HFF-Myc (cell line): ENCODE measurements at regions not wholly inside any gene's neighbourhood (a gene's known extent, or its start where the extent isn't known, plus 50 kb on each side); places are given as distances from the start of the nearest gene placed in this dataset.

ENCODE experiments used
- DNase-seq: peaks from one replicate; pipeline ENCODE4 v3.0.0-alpha.2; 2011; ENCODE audit warnings: low read depth; ENCODE audit errors: extremely low read depth
- H3K4me3 ChIP-seq: replicated peaks from 2 replicates; pipeline ENCODE4 v1.5.1; 2011; ENCODE audit warnings: low read depth, mild to moderate bottlenecking, control low read depth, low read length
- TF ChIP-seq, protein P1 (sequence below): IDR thresholded peaks from 2 replicates; pipeline ENCODE4 v1.5.1; 2012; ENCODE audit warnings: mild to moderate bottlenecking, low read depth, low read length, control low read depth; ENCODE audit errors: missing control alignments

DNA sequence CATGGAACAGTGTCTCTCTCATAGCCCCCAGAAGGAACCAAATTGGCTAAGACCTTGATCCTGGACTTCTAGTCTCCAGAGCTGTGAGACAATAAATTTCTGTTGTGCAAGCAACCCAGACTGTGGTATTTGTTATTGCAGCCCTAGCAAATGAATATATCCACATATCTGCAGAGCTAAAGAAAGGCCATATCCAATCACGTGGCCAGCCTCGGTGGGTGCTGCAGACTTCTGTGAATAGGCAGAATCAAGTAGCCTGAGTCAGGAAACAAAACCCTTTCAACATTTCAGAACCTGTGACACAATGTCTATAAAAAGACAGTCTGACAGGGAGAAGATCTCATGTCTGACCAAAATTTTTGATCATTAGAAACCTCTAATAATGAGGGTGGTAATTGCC lies 71.0 kb upstream of the CPM start:
- H3K4me3 ChIP-seq, result no peak overlapping the region
- no peak for DNase-seq
- TF ChIP-seq, protein P1, sequence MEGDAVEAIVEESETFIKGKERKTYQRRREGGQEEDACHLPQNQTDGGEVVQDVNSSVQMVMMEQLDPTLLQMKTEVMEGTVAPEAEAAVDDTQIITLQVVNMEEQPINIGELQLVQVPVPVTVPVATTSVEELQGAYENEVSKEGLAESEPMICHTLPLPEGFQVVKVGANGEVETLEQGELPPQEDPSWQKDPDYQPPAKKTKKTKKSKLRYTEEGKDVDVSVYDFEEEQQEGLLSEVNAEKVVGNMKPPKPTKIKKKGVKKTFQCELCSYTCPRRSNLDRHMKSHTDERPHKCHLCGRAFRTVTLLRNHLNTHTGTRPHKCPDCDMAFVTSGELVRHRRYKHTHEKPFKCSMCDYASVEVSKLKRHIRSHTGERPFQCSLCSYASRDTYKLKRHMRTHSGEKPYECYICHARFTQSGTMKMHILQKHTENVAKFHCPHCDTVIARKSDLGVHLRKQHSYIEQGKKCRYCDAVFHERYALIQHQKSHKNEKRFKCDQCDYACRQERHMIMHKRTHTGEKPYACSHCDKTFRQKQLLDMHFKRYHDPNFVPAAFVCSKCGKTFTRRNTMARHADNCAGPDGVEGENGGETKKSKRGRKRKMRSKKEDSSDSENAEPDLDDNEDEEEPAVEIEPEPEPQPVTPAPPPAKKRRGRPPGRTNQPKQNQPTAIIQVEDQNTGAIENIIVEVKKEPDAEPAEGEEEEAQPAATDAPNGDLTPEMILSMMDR, result no peak

DNA sequence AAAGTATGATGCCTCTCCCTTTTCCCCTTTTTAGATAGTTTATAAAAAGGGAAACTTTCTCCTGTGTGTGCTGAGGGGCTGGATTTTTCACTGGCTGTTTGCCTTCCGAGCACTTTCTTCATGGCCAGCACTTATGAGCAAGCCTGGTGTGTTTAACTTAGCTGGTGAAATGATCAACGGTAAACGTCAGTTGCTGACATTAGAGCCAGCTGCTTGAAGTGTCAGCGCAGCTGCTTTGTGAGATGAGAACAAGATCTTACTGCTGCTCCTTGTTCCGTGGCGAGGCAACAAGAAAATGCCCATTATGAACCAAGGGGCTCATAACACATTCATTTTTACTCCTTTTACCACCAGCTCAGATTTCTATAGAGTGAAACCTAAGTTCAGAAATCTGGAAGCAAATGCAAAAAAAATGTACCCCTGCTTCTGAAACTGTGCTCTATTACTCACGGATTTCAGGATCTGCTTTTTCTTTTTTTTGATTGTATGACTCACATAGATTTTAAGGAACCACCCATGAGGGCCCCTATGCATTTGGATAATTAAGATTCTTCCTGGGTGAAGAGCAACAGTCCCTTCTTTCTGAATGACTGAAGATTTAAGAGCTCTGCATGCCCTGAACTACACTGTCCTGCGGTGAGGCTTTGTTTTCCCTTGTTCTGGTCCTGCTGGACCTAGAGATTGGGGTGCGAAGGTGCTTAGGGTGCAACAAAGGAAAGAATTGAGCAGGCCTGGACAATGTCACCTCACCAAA lies 74.3 kb upstream of the CPM start:
- TF ChIP-seq, protein P1, result no peak
- peak; percentile 29 for DNase-seq
- peak overlapping the region; percentile 30 for H3K4me3 ChIP-seq

DNA sequence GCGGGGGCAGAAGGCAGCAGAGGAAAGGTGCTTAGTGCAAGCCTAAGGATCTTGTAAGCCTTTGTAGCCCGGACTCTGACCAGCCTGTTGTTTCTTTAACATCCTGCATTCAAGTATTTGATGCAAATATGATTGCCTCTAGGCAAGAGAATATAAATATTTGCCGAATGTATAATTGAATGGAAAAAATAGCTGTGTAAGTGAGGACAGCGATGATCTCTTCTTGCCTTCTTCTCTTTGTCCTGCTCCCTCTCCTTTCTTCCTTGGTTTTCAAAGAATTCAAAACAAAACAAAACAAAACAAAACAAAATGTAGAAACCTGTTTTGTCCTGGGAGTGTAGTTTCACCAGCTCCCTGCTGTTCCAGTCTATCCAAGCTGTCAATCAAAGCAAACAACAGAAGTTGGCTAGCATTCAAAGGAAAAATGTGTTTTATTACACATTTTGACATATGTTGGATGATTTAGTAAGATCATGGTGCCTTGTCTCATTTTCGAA lies 74.9 kb upstream of the CPM start:
- TF ChIP-seq, protein P1, result no peak
- no peak overlapping the region for H3K4me3 ChIP-seq
- no peak for DNase-seq

DNA sequence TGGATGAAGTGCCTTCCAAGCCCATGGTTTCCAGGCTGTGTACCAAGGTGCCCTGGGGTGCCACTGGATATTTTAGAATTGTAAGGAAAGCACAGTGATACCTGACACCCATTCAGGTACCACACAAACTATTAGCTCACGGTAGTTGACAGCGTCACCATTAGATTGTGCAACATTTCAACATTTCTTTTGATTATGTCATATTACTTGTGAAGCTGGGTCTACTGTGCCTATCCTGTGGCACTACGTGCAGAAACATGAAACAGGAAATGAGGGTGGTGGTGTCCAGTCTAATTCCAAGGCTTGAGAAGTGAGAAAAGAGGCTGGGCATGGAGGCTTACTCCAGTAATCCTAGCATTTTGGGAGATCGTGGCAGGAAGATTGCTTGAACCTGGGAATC lies 75.5 kb upstream of the CPM start:
- H3K4me3 ChIP-seq, result no peak overlapping the region
- TF ChIP-seq, protein P1, result no peak
- DNase-seq, result no peak

DNA sequence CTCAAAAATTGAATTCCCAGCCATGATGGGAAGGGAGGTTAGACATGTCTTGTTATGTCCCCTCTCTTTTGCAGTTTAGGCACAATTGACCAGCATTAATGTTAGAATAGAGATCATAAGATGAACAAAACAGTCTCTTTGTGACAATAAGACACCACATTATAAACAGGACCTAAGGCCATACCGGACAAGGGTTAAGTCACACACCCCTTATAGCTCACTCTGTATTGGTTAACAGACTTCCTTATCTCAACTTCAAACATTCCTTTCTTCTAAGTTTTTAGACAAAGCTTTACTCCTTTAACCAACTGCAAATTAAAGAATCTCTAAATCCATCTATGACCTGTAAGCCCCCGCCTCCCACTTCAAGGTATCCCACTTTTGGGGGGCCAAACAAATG lies 81.1 kb upstream of the CPM start:
- no peak overlapping the region for H3K4me3 ChIP-seq
- DNase-seq, result no peak
- TF ChIP-seq, protein P1, result no peak

DNA sequence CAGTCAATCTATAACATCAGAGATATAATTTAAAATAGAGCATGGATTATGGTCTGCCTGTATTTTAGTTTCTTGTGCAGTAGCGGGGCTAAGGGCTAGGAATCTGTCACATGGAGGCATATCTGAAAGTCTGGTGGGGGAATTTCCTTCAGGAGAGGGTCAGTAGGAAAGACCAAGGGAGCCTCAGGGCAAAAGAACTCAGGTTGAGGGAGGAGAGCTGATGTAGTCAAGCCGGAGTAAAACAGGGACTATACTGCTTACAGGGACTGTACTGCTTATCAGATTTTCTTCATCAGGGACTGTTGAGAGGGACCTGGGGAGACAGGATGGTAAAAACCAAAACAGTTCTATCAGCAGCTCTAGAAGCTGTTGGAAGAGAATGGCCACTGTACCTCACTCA lies 82.0 kb upstream of the CPM start:
- no peak overlapping the region for H3K4me3 ChIP-seq
- TF ChIP-seq, protein P1, result no peak
- DNase-seq, result no peak

DNA sequence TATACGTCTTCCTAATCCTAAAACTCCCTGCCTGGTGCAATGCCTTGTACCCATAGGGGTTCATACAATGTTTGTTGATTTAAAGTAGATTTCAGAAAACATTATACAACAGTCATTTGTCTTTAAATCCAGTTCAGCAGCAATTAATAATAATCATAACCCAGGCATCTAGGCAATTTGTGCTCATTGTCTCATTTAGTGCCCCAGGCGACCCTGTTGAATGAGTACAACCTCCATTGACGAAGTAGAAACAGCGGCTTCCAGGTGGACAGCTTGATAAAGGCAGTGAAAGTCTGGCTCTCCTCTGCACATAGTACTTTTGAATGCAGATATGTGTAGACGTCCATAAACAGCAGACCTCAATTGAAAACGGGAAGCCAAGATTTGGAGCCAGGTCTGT lies 82.9 kb upstream of the CPM start:
- TF ChIP-seq, protein P1, result no peak
- no peak for DNase-seq
- H3K4me3 ChIP-seq, result no peak overlapping the region
